ENCODE measurements at regions not wholly inside any gene's neighbourhood (a gene's known extent, or its start where the extent isn't known, plus 50 kb on each side); places are given as distances from the start of the nearest gene placed in this dataset.

- DNase-seq (ENCODE audit: insufficient read length, low spot score) (peak; percentile 13), FAIRE-seq (peak; percentile 93)
- TF ChIP-seq TAF1 (IDR thresholded peaks at IDR 0.05; ENCODE audit: low read depth, low read length) (no peak), POLR2AphosphoS5 (IDR thresholded peaks at IDR 0.05; ENCODE audit: low read depth, low read length) (no peak), SPI1 (IDR thresholded peaks at IDR 0.05; ENCODE audit: low read depth, low read length) (no peak), POLR2A (IDR thresholded peaks at IDR 0.05; ENCODE audit: low read depth, low read length) (no peak), PAX5 (IDR thresholded peaks at IDR 0.05; ENCODE audit: insufficient read depth, low read length, severe bottlenecking) (no peak), POU2F2 (IDR thresholded peaks at IDR 0.05; ENCODE audit: low read depth, low read length) (no peak)
Measured at GRCh38 chr4:121252224-121252806, 88.2 kb upstream of the TNIP3 start.

GRCh38 chr4:121248747-121249146 lies 84.6 kb upstream of the TNIP3 start:
- DNase-seq (ENCODE audit: insufficient read length, low spot score) (no peak), FAIRE-seq (no peak)
- TF ChIP-seq SPI1 (IDR thresholded peaks at IDR 0.05; ENCODE audit: low read depth, low read length), result no peak
- TF ChIP-seq PAX5 (IDR thresholded peaks at IDR 0.05; ENCODE audit: insufficient read depth, low read length, severe bottlenecking), result no peak
- no peak for TF ChIP-seq POU2F2 (IDR thresholded peaks at IDR 0.05; ENCODE audit: low read depth, low read length)
- no peak for TF ChIP-seq POLR2A (IDR thresholded peaks at IDR 0.05; ENCODE audit: low read depth, low read length)
- TF ChIP-seq TAF1 (IDR thresholded peaks at IDR 0.05; ENCODE audit: low read depth, low read length), result no peak
- TF ChIP-seq POLR2AphosphoS5 (IDR thresholded peaks at IDR 0.05; ENCODE audit: low read depth, low read length), result no peak

GRCh38 chr4:121246698-121247097 lies 82.6 kb upstream of the TNIP3 start:
- no peak for DNase-seq (ENCODE audit: insufficient read length, low spot score)
- TF ChIP-seq TAF1 (IDR thresholded peaks at IDR 0.05; ENCODE audit: low read depth, low read length) (no peak), POLR2AphosphoS5 (IDR thresholded peaks at IDR 0.05; ENCODE audit: low read depth, low read length) (no peak), POLR2A (IDR thresholded peaks at IDR 0.05; ENCODE audit: low read depth, low read length) (no peak), SPI1 (IDR thresholded peaks at IDR 0.05; ENCODE audit: low read depth, low read length) (no peak)
- FAIRE-seq, result no peak

- FAIRE-seq (no peak), DNase-seq (ENCODE audit: insufficient read length, low spot score) (no peak)
- TF ChIP-seq TAF1 (IDR thresholded peaks at IDR 0.05; ENCODE audit: low read depth, low read length), result no peak
- no peak for TF ChIP-seq SPI1 (IDR thresholded peaks at IDR 0.05; ENCODE audit: low read depth, low read length)
- no peak for TF ChIP-seq PAX5 (IDR thresholded peaks at IDR 0.05; ENCODE audit: insufficient read depth, low read length, severe bottlenecking)
- no peak for TF ChIP-seq POLR2A (IDR thresholded peaks at IDR 0.05; ENCODE audit: low read depth, low read length)
- TF ChIP-seq POLR2AphosphoS5 (IDR thresholded peaks at IDR 0.05; ENCODE audit: low read depth, low read length), result no peak
- TF ChIP-seq POU2F2 (IDR thresholded peaks at IDR 0.05; ENCODE audit: low read depth, low read length), result no peak
Measured at GRCh38 chr4:121243485-121243884, 79.4 kb upstream of the TNIP3 start.

- FAIRE-seq (no peak), DNase-seq (ENCODE audit: insufficient read length, low spot score) (no peak)
- no peak for TF ChIP-seq SPI1 (IDR thresholded peaks at IDR 0.05; ENCODE audit: low read depth, low read length)
- TF ChIP-seq TAF1 (IDR thresholded peaks at IDR 0.05; ENCODE audit: low read depth, low read length), result no peak
- no peak for TF ChIP-seq POLR2AphosphoS5 (IDR thresholded peaks at IDR 0.05; ENCODE audit: low read depth, low read length)
- TF ChIP-seq PAX5 (IDR thresholded peaks at IDR 0.05; ENCODE audit: insufficient read depth, low read length, severe bottlenecking), result no peak
- no peak for TF ChIP-seq POLR2A (IDR thresholded peaks at IDR 0.05; ENCODE audit: low read depth, low read length)
- TF ChIP-seq POU2F2 (IDR thresholded peaks at IDR 0.05; ENCODE audit: low read depth, low read length), result no peak
Measured at GRCh38 chr4:121242188-121242750, 78.1 kb upstream of the TNIP3 start.

GRCh38 chr4:121239951-121240350 lies 75.8 kb upstream of the TNIP3 start:
- DNase-seq (ENCODE audit: insufficient read length, low spot score), result no peak
- no peak for FAIRE-seq
- no peak for TF ChIP-seq SPI1 (IDR thresholded peaks at IDR 0.05; ENCODE audit: low read depth, low read length)
- TF ChIP-seq POLR2A (IDR thresholded peaks at IDR 0.05; ENCODE audit: low read depth, low read length), result no peak
- TF ChIP-seq POLR2AphosphoS5 (IDR thresholded peaks at IDR 0.05; ENCODE audit: low read depth, low read length), result no peak
- no peak for TF ChIP-seq POU2F2 (IDR thresholded peaks at IDR 0.05; ENCODE audit: low read depth, low read length)
- no peak for TF ChIP-seq PAX5 (IDR thresholded peaks at IDR 0.05; ENCODE audit: insufficient read depth, low read length, severe bottlenecking)
- no peak for TF ChIP-seq TAF1 (IDR thresholded peaks at IDR 0.05; ENCODE audit: low read depth, low read length)

- FAIRE-seq, result no peak
- DNase-seq (ENCODE audit: insufficient read length, low spot score), result no peak
- TF ChIP-seq TAF1 (IDR thresholded peaks at IDR 0.05; ENCODE audit: low read depth, low read length) (no peak), SPI1 (IDR thresholded peaks at IDR 0.05; ENCODE audit: low read depth, low read length) (no peak), PAX5 (IDR thresholded peaks at IDR 0.05; ENCODE audit: insufficient read depth, low read length, severe bottlenecking) (no peak), POLR2AphosphoS5 (IDR thresholded peaks at IDR 0.05; ENCODE audit: low read depth, low read length) (no peak), POU2F2 (IDR thresholded peaks at IDR 0.05; ENCODE audit: low read depth, low read length) (no peak), POLR2A (IDR thresholded peaks at IDR 0.05; ENCODE audit: low read depth, low read length) (no peak)
Measured at GRCh38 chr4:121238461-121238860, 74.3 kb upstream of the TNIP3 start.

- DNase-seq (ENCODE audit: insufficient read length, low spot score) (no peak), FAIRE-seq (no peak)
- TF ChIP-seq PAX5 (IDR thresholded peaks at IDR 0.05; ENCODE audit: insufficient read depth, low read length, severe bottlenecking) (no peak), POU2F2 (IDR thresholded peaks at IDR 0.05; ENCODE audit: low read depth, low read length) (no peak), TAF1 (IDR thresholded peaks at IDR 0.05; ENCODE audit: low read depth, low read length) (no peak), POLR2A (IDR thresholded peaks at IDR 0.05; ENCODE audit: low read depth, low read length) (no peak), POLR2AphosphoS5 (IDR thresholded peaks at IDR 0.05; ENCODE audit: low read depth, low read length) (no peak), SPI1 (IDR thresholded peaks at IDR 0.05; ENCODE audit: low read depth, low read length) (no peak)
Measured at GRCh38 chr4:121237069-121237399, 72.9 kb upstream of the TNIP3 start.

GRCh38 chr4:121236353-121237068 lies 72.4 kb upstream of the TNIP3 start:
- DNase-seq (ENCODE audit: insufficient read length, low spot score), result no peak
- TF ChIP-seq PAX5 (IDR thresholded peaks at IDR 0.05; ENCODE audit: insufficient read depth, low read length, severe bottlenecking) (no peak), POU2F2 (IDR thresholded peaks at IDR 0.05; ENCODE audit: low read depth, low read length) (no peak), SPI1 (IDR thresholded peaks at IDR 0.05; ENCODE audit: low read depth, low read length) (no peak), POLR2A (IDR thresholded peaks at IDR 0.05; ENCODE audit: low read depth, low read length) (no peak), TAF1 (IDR thresholded peaks at IDR 0.05; ENCODE audit: low read depth, low read length) (no peak), POLR2AphosphoS5 (IDR thresholded peaks at IDR 0.05; ENCODE audit: low read depth, low read length) (no peak)
- FAIRE-seq, result no peak

All from GM12891 (cell line).